ENCODE measurements at regions not wholly inside any gene's neighbourhood (a gene's known extent, or its start where the extent isn't known, plus 50 kb on each side); places are given as distances from the start of the nearest gene placed in this dataset.

- no peak overlapping the region for H3K4me2 ChIP-seq (ENCODE audit: insufficient read depth, insufficient read length, low read length)
- H3K9me3 ChIP-seq (ENCODE audit: control insufficient read depth, low read depth, low read length), result no peaks in the 10 kb centered on the region
- no peak overlapping the region for H3K4ac ChIP-seq (ENCODE audit: low read depth, low read length)
- no peaks in the 10 kb centered on the region for H3K79me2 ChIP-seq (ENCODE audit: insufficient read depth, low read length)
- no peak overlapping the region for H2BK15ac ChIP-seq (ENCODE audit: low read depth, low read length)
- H2AFZ ChIP-seq (ENCODE audit: low read length), result no peak overlapping the region
- no peaks in the 10 kb centered on the region for H3K23me2 ChIP-seq (ENCODE audit: insufficient read length, low read depth, low read length, poor library complexity, severe bottlenecking)
- H2BK120ac ChIP-seq (ENCODE audit: low read depth, low read length, poor library complexity, severe bottlenecking), result no peak overlapping the region
- H4K8ac ChIP-seq (replicated peaks; ENCODE audit: insufficient read length, low read depth, low read length), result no peak overlapping the region
- H3K27me3 Mint-ChIP-seq (ENCODE audit: low read depth), result no peaks in the 10 kb centered on the region
- H2BK12ac ChIP-seq (ENCODE audit: insufficient read length, low read depth, low read length), result no peak overlapping the region
- no peak overlapping the region for H3K9ac ChIP-seq (ENCODE audit: extremely low read depth, insufficient read length, low read length)
- no peak overlapping the region for H3K27ac ChIP-seq (ENCODE audit: insufficient read length, low read depth, low read length)
- no peaks in the 10 kb centered on the region for H4K20me1 ChIP-seq (ENCODE audit: control insufficient read depth, insufficient read depth, insufficient read length)
- H2BK20ac ChIP-seq (ENCODE audit: low read depth, low read length, poor library complexity, severe bottlenecking), result no peak overlapping the region
- no peak for DNase-seq
- no peak overlapping the region for H3K14ac ChIP-seq (ENCODE audit: insufficient read depth, low read length)
- no peak overlapping the region for H4K91ac ChIP-seq (ENCODE audit: insufficient read length, low read depth, low read length)
- no peak overlapping the region for H4K5ac ChIP-seq (ENCODE audit: insufficient read length, low read depth, low read length)
- H3T11ph ChIP-seq (ENCODE audit: low read length), result no peak overlapping the region
- H3K79me1 ChIP-seq (ENCODE audit: insufficient read depth, low read depth, low read length, poor library complexity, severe bottlenecking), result no peaks in the 10 kb centered on the region
- H3K9me3 Mint-ChIP-seq, result peaks cover 11 to 12% of the 10 kb centered on the region in 2 experiments
- no peaks in the 10 kb centered on the region for H3K4me1 ChIP-seq (ENCODE audit: insufficient read depth, low read length)
- no peak overlapping the region for H3K23ac ChIP-seq (ENCODE audit: insufficient read length, low read depth, low read length)
- no peak overlapping the region for H3K4me3 Mint-ChIP-seq
- H3K27ac Mint-ChIP-seq, result no peak overlapping the region; a peak in 2 of 7 replicates
- H3K56ac ChIP-seq (ENCODE audit: insufficient read length, low read depth, low read length), result no peak overlapping the region
- peaks cover 4 to 6% of the 10 kb centered on the region in 2 experiments for H3K4me1 Mint-ChIP-seq
- no peaks in the 10 kb centered on the region for H3K27me3 ChIP-seq (ENCODE audit: insufficient read depth, low read length)
- no CpG with 5 or more reads among the region's 3 CpGs for WGBS (ENCODE audit: extremely low coverage, insufficient read length, low lambda C conversion rate)
- no peak for TF ChIP-seq CTCF (conservative IDR thresholded peaks at IDR 0.05)
- H3K36me3 Mint-ChIP-seq (ENCODE audit: insufficient read depth in 1 of 3, low read depth in 3 of 3), result peaks cover 0 to 5% (median 0%) of the 10 kb centered on the region in 3 experiments; a peak in 4 of 7 replicates
- H3K18ac ChIP-seq (ENCODE audit: insufficient read length, low read depth, low read length), result no peak overlapping the region
- H2AK5ac ChIP-seq (ENCODE audit: insufficient read length, low read length), result no peak overlapping the region
- H2BK5ac ChIP-seq (ENCODE audit: insufficient read length, low read length), result no peak overlapping the region
Measured at GRCh38 chr4:32631831-32632230, 1911.7 kb downstream of the PCDH7 start.

All from H9 (cell line).